DND-41 (cell line): ENCODE measurements at regions not wholly inside any gene's neighbourhood (a gene's known extent, or its start where the extent isn't known, plus 50 kb on each side); places are given as distances from the start of the nearest gene placed in this dataset.

ENCODE experiments used
- ATAC-seq: fragments of 200-7000 bp; cut with Tn5 transposase; 3 replicates; pipeline ENCODE4 v1.9.1; 2021; ENCODE audit warnings: low read depth; ENCODE audit not compliant: insufficient read depth
- DNase-seq: peaks from one replicate; pipeline ENCODE4 v3.0.0-alpha.2; 2020
- H2AFZ ChIP-seq: 2 replicates; pipeline ENCODE4 v1.6.0; 2012; ENCODE audit warnings: low read depth, low read length
- H3K27ac ChIP-seq: 2 replicates; pipeline ENCODE4 v1.5.1; 2012; ENCODE audit warnings: low read length, inconsistent platforms
- H3K27me3 ChIP-seq: fragments of 200-600 bp; sonication (generic); 2 replicates; pipeline ENCODE4 v1.6.0; 2012; ENCODE audit warnings: low read length, mild to moderate bottlenecking, inconsistent platforms; ENCODE audit not compliant: insufficient read depth, poor library complexity
- H3K36me3 ChIP-seq: 2 replicates; pipeline ENCODE4 v1.5.1; 2012; ENCODE audit warnings: low read length, inconsistent platforms; ENCODE audit not compliant: insufficient read depth
- H3K4me1 ChIP-seq: 2 replicates; pipeline ENCODE4 v1.5.1; 2012; ENCODE audit warnings: mild to moderate bottlenecking, low read length; ENCODE audit not compliant: insufficient read depth
- H3K4me2 ChIP-seq: 2 replicates; pipeline ENCODE4 v1.6.0; 2012; ENCODE audit warnings: mild to moderate bottlenecking, moderate library complexity, low read length, inconsistent platforms; ENCODE audit not compliant: insufficient read depth
- H3K4me3 ChIP-seq, 2 experiments: fragments of 200-600 bp in 1 of 2; shearing (Covaris generic) in 1 of 2; 2 replicates each; pipeline ENCODE4 v1.5.1; 2012 to 2016; ENCODE audit warnings: inconsistent platforms in 2 of 2, low read length in 2 of 2, mild to moderate bottlenecking in 2 of 2, low read depth in 1 of 2, moderate library complexity in 1 of 2
- H3K79me2 ChIP-seq: 2 replicates; pipeline ENCODE4 v1.6.0; 2012; ENCODE audit warnings: low read length, inconsistent platforms; ENCODE audit not compliant: insufficient read depth
- H3K9ac ChIP-seq: 2 replicates; pipeline ENCODE4 v1.6.0; 2012; ENCODE audit warnings: low read depth, mild to moderate bottlenecking, inconsistent platforms, low read length, moderate library complexity
- H3K9me3 ChIP-seq: 2 replicates; pipeline ENCODE4 v1.5.1; 2012; ENCODE audit warnings: low read length, moderate library complexity, mild to moderate bottlenecking, inconsistent platforms; ENCODE audit not compliant: insufficient read depth, severe bottlenecking
- H4K20me1 ChIP-seq: 2 replicates; pipeline ENCODE4 v1.6.0; 2012; ENCODE audit warnings: low read length; ENCODE audit not compliant: insufficient read depth
- EZH2 ChIP-seq: IDR thresholded peaks from 3 replicates; pipeline ENCODE4 v1.6.1; 2012; ENCODE audit warnings: borderline replicate concordance, low read depth, mild to moderate bottlenecking, moderate library complexity, low read length, inconsistent platforms; ENCODE audit not compliant: severe bottlenecking
- TF ChIP-seq, protein P1 (sequence below): IDR thresholded peaks from 2 replicates; pipeline ENCODE4 v1.5.1; 2012; ENCODE audit warnings: borderline replicate concordance, low read length, moderate library complexity, mild to moderate bottlenecking; ENCODE audit not compliant: poor library complexity, severe bottlenecking; ENCODE audit errors: extremely low read depth

DNA sequence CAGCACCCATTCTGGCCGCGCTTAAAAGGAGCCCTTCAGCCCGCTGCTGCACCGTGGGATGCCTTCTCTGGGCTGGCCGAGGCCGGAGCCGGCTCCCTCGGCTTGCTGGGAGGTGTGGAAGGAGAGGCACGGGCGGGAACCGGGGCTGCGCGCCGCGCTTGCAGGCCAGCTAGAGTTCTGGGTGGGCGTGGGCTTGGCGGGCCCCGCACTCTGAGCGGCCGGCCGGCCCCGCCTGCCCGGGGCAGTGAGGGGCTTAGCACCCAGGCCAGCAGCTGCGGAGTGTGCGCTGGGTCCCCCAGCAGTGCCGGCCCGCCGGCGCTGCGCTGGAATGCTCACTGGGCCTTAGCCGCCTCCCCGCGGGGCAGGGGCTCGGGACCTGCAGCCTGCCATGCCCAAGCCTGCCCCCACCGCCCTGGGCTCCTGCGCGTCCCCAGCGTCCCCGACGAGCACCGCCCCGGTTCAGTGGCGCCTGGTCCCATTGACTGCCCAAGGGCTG is 111.3 kb downstream of the PCDH18 start:
- no peaks in the 10 kb centered on the region for H3K79me2 ChIP-seq
- no peaks in the 10 kb centered on the region for H3K27me3 ChIP-seq
- H3K9me3 ChIP-seq = no peaks in the 10 kb centered on the region
- ATAC-seq = no peak
- no peak overlapping the region for H2AFZ ChIP-seq
- H4K20me1 ChIP-seq = no peaks in the 10 kb centered on the region
- no peaks in the 10 kb centered on the region for H3K36me3 ChIP-seq
- DNase-seq = no peak
- H3K4me3 ChIP-seq = no peak overlapping the region
- TF ChIP-seq, protein P1, sequence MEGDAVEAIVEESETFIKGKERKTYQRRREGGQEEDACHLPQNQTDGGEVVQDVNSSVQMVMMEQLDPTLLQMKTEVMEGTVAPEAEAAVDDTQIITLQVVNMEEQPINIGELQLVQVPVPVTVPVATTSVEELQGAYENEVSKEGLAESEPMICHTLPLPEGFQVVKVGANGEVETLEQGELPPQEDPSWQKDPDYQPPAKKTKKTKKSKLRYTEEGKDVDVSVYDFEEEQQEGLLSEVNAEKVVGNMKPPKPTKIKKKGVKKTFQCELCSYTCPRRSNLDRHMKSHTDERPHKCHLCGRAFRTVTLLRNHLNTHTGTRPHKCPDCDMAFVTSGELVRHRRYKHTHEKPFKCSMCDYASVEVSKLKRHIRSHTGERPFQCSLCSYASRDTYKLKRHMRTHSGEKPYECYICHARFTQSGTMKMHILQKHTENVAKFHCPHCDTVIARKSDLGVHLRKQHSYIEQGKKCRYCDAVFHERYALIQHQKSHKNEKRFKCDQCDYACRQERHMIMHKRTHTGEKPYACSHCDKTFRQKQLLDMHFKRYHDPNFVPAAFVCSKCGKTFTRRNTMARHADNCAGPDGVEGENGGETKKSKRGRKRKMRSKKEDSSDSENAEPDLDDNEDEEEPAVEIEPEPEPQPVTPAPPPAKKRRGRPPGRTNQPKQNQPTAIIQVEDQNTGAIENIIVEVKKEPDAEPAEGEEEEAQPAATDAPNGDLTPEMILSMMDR = no peak
- no peak for TF ChIP-seq EZH2
- H3K4me2 ChIP-seq = no peak overlapping the region
- H3K9ac ChIP-seq = no peak overlapping the region
- H3K4me1 ChIP-seq = no peaks in the 10 kb centered on the region
- no peak overlapping the region for H3K27ac ChIP-seq

DNA sequence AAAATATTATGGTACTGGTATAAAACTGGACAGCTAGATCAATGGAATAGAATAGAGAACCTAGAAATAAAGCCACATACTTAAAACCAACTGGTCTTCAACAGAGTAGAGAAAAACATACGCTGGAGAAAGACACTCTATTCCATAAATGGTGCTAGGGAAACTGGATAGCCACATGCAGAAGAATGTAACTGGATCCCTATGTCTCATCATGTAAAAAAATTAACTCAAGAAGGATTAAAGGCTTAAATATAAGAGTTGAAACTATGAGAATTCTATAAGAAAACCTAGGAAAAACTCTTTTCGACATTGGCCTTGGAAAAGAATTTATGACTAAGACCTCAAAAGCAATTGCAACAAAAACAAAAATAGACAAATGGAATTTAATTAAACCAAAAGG is 114.6 kb downstream of the PCDH18 start:
- Histone ChIP-seq H3K36me3 (no peaks in the 10 kb centered on the region), H2AFZ (no peak overlapping the region), H3K9me3 (no peaks in the 10 kb centered on the region), H3K27ac (no peak overlapping the region), H3K9ac (no peak overlapping the region), H3K4me1 (no peaks in the 10 kb centered on the region), H3K79me2 (no peaks in the 10 kb centered on the region), H3K4me3 (no peak overlapping the region), H3K27me3 (no peaks in the 10 kb centered on the region), H4K20me1 (no peaks in the 10 kb centered on the region), H3K4me2 (no peak overlapping the region)
- TF ChIP-seq EZH2 = no peak
- TF ChIP-seq, protein P1 = no peak
- DNase-seq = no peak
- no peak for ATAC-seq

DNA sequence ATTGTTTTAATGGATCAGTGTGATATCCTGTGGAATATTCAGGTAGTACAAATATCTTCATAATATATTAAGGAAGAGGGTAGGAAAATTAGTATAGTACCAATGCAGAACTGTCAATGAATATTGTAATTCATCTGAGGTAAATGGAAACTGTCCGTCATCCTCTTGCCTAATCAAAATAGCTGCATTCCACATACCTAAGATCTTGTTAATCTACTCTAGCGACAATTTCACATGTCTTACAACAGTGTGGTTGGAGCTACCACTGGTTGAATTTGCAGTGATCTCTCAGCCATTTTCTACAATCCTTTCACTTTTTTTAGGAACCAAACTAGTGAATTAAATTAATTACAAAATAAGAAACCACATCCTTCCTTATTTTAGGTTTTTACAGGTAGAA is 117.5 kb downstream of the PCDH18 start:
- Histone ChIP-seq H3K79me2 (no peaks in the 10 kb centered on the region), H3K9me3 (no peaks in the 10 kb centered on the region), H3K36me3 (no peaks in the 10 kb centered on the region), H2AFZ (no peak overlapping the region), H3K4me2 (no peak overlapping the region), H3K4me3 (no peak overlapping the region), H4K20me1 (no peaks in the 10 kb centered on the region), H3K9ac (no peak overlapping the region), H3K4me1 (no peaks in the 10 kb centered on the region), H3K27ac (no peak overlapping the region), H3K27me3 (no peaks in the 10 kb centered on the region)
- ATAC-seq (no peak), DNase-seq (no peak)
- TF ChIP-seq EZH2 = no peak
- TF ChIP-seq, protein P1 = no peak
